EL (cell line): ENCODE measurements at regions not wholly inside any gene's neighbourhood (a gene's known extent, or its start where the extent isn't known, plus 50 kb on each side); places are given as distances from the start of the nearest gene placed in this dataset.

ENCODE experiments used
- DNase-seq: peaks from one replicate; pipeline ENCODE4 v3.0.0-alpha.2; 2016

DNA sequence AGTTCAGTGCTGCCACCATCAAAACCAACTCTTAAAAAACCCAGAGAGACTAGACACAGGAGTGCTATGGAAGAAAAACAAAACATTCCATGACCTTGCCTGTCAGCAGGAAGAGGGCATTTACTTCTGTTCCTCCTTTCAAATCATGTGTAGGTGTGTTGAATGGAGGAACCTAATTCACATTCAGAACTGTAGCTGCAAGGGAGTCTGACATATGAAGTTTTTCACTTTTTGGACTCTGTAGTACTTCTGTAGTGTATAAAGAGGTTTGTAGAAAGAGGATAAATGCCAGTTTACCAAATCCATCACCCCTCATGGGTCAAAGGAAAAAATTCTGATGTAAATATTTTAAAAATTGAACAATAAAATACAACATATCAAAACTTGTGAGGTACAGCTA is 51.1 kb upstream of the SYPL1 start:
- DNase-seq: no peak
